SHP77 (cell line): ENCODE measurements at regions not wholly inside any gene's neighbourhood (a gene's known extent, or its start where the extent isn't known, plus 50 kb on each side); places are given as distances from the start of the nearest gene placed in this dataset.

ENCODE experiments used
- DNase-seq, 2 experiments: peaks; one replicate each; lab custom pipeline; 2025; lab: John Stamatoyannopoulos, UW

DNA sequence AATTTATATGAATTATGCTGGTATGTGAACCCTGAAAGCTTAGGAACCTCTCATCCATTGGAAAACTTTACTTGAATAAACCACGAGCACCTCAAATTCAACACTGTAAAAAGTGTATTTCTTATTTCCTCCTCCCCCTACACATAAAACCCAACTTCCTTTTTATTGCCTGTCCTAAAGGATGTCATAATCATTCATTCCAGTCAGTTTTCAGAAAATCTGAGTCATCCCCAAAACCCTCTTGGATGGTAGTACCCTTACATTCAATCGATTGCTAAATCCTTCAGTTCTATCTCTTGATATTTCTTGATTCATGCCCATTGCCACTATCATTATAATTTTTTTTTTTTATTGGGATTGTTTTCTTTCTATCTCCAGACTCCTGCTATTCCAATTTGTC lies 91.1 kb upstream of the ATP8A1 start:
- DNase-seq: no peak

DNA sequence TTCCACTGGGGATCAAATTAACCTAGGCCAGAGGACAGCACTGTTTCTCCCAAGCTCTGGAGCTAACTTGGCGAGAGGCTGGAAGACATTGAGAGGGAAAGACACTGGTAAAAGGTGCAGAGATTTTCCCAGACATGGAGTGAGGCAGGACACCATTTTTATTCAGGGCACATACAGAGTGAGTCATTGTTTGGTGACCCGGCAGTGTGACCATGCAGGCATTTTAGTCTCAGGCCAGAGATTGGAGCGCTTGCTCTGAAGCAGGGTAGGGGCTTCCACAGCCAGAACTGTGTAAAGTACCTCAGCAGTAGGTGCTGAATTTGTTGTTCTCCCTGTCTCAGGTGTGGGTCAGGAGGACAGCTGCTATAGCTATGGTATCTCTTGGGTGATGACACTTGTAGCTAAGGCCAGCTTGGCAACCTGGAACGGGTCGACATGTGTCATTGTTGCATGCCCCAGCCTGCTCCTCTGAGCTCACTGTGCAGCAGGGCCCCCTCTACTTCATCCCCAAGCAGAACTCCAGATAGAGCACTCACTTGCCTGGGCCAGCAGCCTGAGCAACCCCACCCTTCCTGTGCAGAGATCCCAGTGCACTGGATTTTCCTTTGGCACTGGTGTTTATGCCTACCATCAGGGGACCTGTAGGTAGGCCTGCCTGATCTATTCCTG lies 79.8 kb upstream of the ATP8A1 start:
- DNase-seq: no peak

DNA sequence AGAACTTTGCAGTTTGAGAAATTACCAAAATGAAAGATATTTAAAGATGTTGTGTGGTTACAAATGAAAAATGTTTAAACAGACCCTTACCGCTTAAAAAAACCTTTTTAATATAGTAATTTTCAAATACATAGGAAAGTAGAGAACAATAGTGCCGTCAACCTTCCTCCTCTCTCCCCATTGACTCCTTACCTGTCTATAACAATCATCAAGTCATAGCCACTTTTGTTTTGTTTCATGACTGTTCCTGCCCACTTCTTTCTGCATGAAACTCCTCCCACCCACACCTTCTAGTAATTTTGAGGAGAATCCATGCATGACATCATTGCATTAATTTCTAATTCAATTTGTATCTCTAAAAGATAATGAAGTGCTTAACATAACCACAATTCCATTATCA lies 76.5 kb upstream of the ATP8A1 start:
- no peak for DNase-seq

DNA sequence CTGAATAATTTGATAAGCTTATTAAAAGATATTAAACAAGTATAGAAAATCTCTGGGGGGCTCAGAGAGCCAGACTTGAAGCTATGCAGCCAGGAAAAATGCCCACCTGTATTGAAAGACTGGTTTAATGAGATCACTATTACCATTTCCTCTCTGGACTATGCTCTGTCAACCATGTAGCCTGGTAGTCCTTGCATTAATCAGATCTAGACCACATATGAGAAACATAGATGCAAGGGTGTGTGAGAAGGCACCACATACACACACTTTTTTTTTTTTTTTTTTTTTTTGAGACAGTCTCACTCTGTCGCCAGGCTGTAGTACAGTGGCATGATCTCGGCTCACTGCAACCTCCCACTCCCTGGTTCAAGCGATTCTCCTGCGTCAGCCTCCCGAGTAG lies 75.9 kb upstream of the ATP8A1 start:
- DNase-seq: no peak

DNA sequence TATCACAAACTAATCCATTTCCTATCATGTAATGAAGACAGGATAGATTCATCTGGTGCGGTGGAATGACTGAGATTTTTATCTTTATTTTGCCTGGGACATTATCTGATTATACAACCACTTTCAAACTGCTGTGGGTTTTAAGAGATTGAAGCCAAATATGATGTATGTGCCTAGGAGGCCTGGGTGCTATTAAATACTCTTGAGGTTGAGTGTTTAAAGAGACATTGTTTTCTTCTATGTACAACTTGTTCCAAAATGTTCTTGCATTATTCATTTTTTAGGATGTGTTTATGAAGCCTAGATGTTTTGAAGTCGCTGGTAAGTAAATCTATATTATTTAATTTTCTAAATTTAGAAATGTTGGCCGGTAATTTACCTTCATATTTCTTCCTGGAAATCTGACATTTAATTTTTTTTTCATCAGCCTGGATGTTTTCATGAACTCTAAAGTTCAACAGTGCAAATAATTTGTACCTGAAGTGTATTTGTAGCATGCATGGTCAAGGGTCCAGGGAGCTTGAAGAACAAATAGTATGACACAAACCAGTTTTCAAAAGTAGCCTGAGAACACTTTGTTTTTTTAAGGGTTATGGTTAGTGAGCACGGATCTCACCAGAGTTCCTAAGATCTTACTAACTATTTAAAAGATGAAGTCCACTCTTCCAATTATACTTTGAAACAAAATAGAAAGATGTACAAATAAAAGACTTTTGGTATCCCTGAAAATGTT lies 72.8 kb upstream of the ATP8A1 start:
- DNase-seq: no peak

DNA sequence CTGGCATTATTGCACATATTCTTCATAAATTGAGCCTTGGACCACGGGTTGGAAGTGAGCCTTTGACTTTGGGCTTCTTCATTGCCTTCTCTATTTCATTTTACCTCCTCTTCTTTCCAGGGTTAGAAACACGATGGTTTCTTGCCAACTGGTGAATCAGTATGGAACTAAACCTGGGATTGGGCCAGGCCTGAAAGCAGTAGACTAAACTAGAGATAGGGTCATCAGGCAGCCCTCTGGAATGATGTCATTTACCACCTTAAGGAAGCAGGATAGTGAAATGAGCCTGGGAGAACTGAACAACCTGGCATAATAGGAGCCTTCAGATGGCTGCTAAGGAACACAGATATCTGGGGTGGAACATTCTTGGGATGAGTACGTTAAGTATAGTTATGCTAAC lies 67.5 kb upstream of the ATP8A1 start:
- DNase-seq: no peak

DNA sequence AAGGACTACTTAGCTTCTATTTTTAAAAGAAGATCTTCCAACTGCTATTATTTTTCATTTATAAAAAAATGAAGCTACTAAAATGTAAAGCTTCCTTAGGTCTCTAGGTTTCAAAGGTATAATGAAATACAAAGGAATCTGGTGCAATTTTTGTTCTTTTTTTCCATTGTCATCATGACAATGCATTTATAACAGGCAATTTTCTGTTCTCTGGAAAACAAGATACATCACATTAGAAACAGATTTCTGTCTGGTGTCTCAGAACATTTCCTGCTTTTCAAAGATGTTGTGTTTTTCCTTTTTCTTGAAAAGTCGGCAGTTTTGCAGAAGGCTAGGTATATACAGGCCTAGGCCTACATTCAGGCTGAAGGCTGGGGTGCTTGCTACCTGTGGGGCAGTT lies 63.6 kb upstream of the ATP8A1 start:
- no peak for DNase-seq

DNA sequence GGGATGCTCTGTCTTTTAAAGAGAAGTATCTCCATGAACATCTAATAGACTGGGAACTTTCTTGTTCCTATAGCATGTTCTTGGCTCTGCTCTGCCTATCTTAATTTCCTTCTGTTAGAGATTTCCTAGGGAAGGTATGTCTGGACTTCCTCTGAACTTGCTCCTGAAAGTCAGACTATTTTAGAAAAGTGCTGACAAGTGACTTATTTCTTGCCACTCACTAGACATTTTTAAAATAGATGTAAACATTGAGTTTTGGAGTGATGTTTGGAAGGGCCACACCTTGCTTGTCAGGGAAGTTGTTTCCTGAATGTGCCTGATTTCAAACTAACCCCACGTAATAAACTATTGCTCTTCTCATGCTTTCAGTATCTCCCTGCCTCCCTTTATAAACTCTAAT lies 62.4 kb upstream of the ATP8A1 start:
- no peak for DNase-seq

DNA sequence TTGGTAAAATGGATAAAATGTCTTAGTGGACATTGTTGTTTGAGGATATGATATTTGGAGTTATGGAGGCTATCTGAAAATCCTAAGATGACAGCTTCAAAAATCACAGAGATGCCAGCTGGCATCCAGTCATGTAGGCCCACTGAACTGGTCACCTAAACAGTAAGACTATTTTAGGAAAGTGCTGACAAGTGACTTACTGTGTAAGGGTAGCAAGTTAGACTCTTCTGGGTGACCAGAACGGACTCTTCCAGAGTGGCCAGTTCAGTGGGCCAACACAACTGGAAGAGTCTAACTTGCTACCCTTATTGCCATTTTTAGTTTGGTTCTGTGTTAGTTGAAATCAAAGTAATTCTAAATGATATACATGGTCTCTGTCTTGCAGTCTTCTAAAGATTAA lies 61.4 kb upstream of the ATP8A1 start:
- DNase-seq: no peak

- no peak for DNase-seq
Observed at GRCh38 chr4:42716996-42717395, 60.1 kb upstream of the ATP8A1 start.

- DNase-seq: no peak
Observed at GRCh38 chr4:42715807-42716482, 59.0 kb upstream of the ATP8A1 start.

GRCh38 chr4:42713391-42713790 lies 56.5 kb upstream of the ATP8A1 start:
- no peak for DNase-seq

- DNase-seq: no peak
Observed at GRCh38 chr4:42712854-42713253, 55.9 kb upstream of the ATP8A1 start.

GRCh38 chr4:42711496-42711895 lies 54.6 kb upstream of the ATP8A1 start:
- no peak for DNase-seq

DNA sequence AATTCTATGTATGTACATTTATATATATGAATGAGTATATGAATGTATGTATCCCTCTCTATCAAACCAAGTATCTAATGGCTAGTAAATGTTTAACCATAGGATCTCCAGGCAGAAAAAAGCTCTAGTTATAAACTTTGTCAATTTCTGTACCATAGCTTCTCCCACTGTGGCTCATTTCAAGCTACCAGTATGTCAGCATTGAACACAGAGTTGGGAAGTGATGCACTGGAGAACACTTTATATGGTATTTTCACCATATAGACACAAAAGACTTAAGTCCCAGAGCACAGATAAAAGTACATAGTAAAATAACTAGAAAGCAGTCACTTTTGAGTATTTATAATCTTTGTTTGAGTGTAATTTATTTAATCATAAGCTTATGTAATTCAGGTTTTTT lies 53.9 kb upstream of the ATP8A1 start:
- DNase-seq: no peak

GRCh38 chr4:42710329-42710728 lies 53.4 kb upstream of the ATP8A1 start:
- DNase-seq: no peak

DNA sequence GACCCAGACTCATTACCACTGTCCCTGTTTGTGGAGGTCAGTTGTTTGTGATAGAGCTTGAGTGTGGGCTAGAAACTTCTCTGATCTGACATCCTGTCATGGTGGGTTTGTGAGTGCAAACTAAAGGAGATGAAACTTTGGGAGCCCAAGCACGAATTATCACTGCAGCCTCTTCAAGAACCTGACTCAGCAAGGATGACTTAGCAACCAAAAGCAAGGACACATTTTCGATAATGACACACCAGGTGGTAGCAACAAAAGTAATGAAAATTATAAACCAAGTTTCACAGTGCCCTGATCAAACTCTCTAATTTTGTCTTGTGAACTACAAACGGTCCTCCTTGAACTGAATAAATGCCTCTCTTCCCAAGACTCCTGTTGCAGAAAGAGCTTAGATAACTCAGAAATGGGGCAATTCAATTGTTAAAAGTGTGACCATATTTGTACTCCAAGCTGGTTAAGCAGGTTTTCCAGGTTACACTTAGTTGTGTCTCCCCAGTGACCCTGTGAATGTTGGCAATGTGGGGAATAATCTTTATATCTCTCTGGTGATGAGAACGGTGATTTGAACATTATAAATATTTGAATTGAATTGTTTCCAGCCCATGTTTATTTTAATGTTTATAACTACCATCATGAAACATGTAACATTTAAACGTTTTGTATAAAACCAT lies 52.6 kb upstream of the ATP8A1 start:
- DNase-seq: no peak

- DNase-seq: no peak
Observed at GRCh38 chr4:42708625-42709024, 51.7 kb upstream of the ATP8A1 start.
